Fibroblast of peridontal ligament (primary cell): ENCODE measurements at regions not wholly inside any gene's neighbourhood (a gene's known extent, or its start where the extent isn't known, plus 50 kb on each side); places are given as distances from the start of the nearest gene placed in this dataset.

Experiments used
- DNase-seq: peaks from one replicate; pipeline ENCODE4 v3.0.0-alpha.2; 2010; ENCODE audit errors: extremely low read depth

GRCh38 chr7:136179154-136179553 lies 202.0 kb upstream of the MTPN start:
- no peak for DNase-seq

- no peak for DNase-seq
Measured at GRCh38 chr7:136174477-136175125, 197.4 kb upstream of the MTPN start.

GRCh38 chr7:136173874-136174273 lies 196.7 kb upstream of the MTPN start:
- no peak for DNase-seq

- DNase-seq: no peak
Measured at GRCh38 chr7:136171233-136171632, 194.1 kb upstream of the MTPN start.

GRCh38 chr7:136168821-136169220 lies 191.7 kb upstream of the MTPN start:
- DNase-seq: no peak

GRCh38 chr7:136167991-136168390 lies 190.8 kb upstream of the MTPN start:
- DNase-seq: no peak

- DNase-seq: peak; percentile 25
Measured at GRCh38 chr7:136166521-136166920, 189.4 kb upstream of the MTPN start.

GRCh38 chr7:136163340-136163801 lies 186.2 kb upstream of the MTPN start:
- DNase-seq: peak; percentile 15

GRCh38 chr7:136150311-136150710 lies 173.2 kb upstream of the MTPN start:
- no peak for DNase-seq

- DNase-seq: no peak
Measured at GRCh38 chr7:136148920-136149319, 171.8 kb upstream of the MTPN start.

- no peak for DNase-seq
Measured at GRCh38 chr7:136146925-136147324, 169.8 kb upstream of the MTPN start.

GRCh38 chr7:136144182-136144581 lies 167.0 kb upstream of the MTPN start:
- no peak for DNase-seq

- DNase-seq: no peak
Measured at GRCh38 chr7:136143271-136143670, 166.1 kb upstream of the MTPN start.

GRCh38 chr7:136142583-136142982 lies 165.4 kb upstream of the MTPN start:
- no peak for DNase-seq

GRCh38 chr7:136140469-136140868 lies 163.3 kb upstream of the MTPN start:
- DNase-seq: no peak

GRCh38 chr7:136139417-136139816 lies 162.3 kb upstream of the MTPN start:
- no peak for DNase-seq

GRCh38 chr7:136138991-136139390 lies 161.8 kb upstream of the MTPN start:
- no peak for DNase-seq

GRCh38 chr7:136136906-136137454 lies 159.8 kb upstream of the MTPN start:
- no peak for DNase-seq

- peak; percentile 38 for DNase-seq
Measured at GRCh38 chr7:136134503-136134902, 157.3 kb upstream of the MTPN start.

GRCh38 chr7:136133551-136133950 lies 156.4 kb upstream of the MTPN start:
- peak; percentile 57 for DNase-seq

GRCh38 chr7:136131304-136131630 lies 154.1 kb upstream of the MTPN start:
- DNase-seq: no peak

GRCh38 chr7:136130511-136131303 lies 153.5 kb upstream of the MTPN start:
- DNase-seq: no peak

- DNase-seq: no peak
Measured at GRCh38 chr7:136128050-136128449, 150.9 kb upstream of the MTPN start.
